Esophagus muscularis mucosa (tissue), 4 donors: ENCODE measurements at regions not wholly inside any gene's neighbourhood (a gene's known extent, or its start where the extent isn't known, plus 50 kb on each side); places are given as distances from the start of the nearest gene placed in this dataset.

Experiments used
- DNase-seq: peaks from one replicate; pipeline ENCODE4 v3.0.0-alpha.2; 2017; ENCODE audit errors: extremely low spot score
- H3K27ac ChIP-seq, 4 donors: fragments of 200-600 bp; sonication (generic); replicated peaks in 1 of 4; 1 replicate in 3 of 4; 2 replicates in 1 of 4; pipeline ENCODE4 v1.5.1; 2016 to 2019; ENCODE audit warnings: mild to moderate bottlenecking in 1 of 4
- H3K27me3 ChIP-seq, 4 donors: fragments of 200-600 bp; sonication (generic); one replicate each; pipeline versions ENCODE4 v1.5.1 to v1.6.0; 2016 to 2019
- H3K36me3 ChIP-seq, 4 donors: fragments of 200-600 bp; sonication (generic); one replicate each; pipeline ENCODE4 v1.5.1; 2016 to 2019
- H3K4me1 ChIP-seq, 4 donors: fragments of 200-600 bp; sonication (generic); one replicate each; pipeline ENCODE4 v1.5.1; 2016 to 2019
- H3K4me3 ChIP-seq, 4 donors: fragments of 200-600 bp; sonication (generic); 1 replicate in 2 of 4; 2 replicates in 2 of 4; pipeline ENCODE4 v1.5.1; 2016 to 2019; ENCODE audit warnings: mild to moderate bottlenecking in 4 of 4, moderate library complexity in 1 of 4
- H3K9me3 ChIP-seq, 4 donors: fragments of 200-600 bp; sonication (generic); 1 replicate in 3 of 4; 2 replicates in 1 of 4; pipeline ENCODE4 v1.5.1; 2016 to 2019
- CTCF ChIP-seq, 3 experiments: fragments of 200-600 bp in 2 of 3; fragments of 450-650 bp in 1 of 3; sonication (generic) in 2 of 3; IDR thresholded peaks; one replicate each; pipeline ENCODE4 v1.5.1; 2017 to 2019; ENCODE audit warnings: antibody characterized with exemption in 3 of 3, mild to moderate bottlenecking in 2 of 3, moderate library complexity in 1 of 3
- EP300 ChIP-seq: sonication (generic); formaldehyde crosslinking; IDR thresholded peaks from one replicate; pipeline ENCODE4 v1.6.1; 2017; ENCODE audit warnings: antibody characterized with exemption
- POLR2A ChIP-seq: fragments of 450-650 bp; IDR thresholded peaks from one replicate; pipeline ENCODE4 v1.6.1; 2017; ENCODE audit warnings: antibody characterized with exemption, moderate library complexity, mild to moderate bottlenecking, low read depth
- POLR2AphosphoS5 ChIP-seq, 2 donors: sonication (generic); formaldehyde crosslinking; IDR thresholded peaks; one replicate each; pipeline ENCODE4 v1.6.1; 2017; ENCODE audit warnings: antibody characterized with exemption in 2 of 2
- WGBS: methylation state at CpG from one replicate; pipeline ENCODE4 v1.1.5; 2018; 5-methylcytosine and 5-hydroxymethylcytosine counted together
- intact Hi-C: fragments of 100-400 bp; cut with DNase I; formaldehyde crosslinking; loops from one replicate; pipeline ENCODE4 v1.15.1; 2023

- Histone ChIP-seq H3K27ac (peak overlapping the region in 1 of 4 donors; percentile 26), H3K36me3 (no peaks in the 10 kb centered on the region), H3K4me1 (peaks cover 8 to 34% (median 14%) of the 10 kb centered on the region in 4 donors), H3K27me3 (no peaks in the 10 kb centered on the region), H3K9me3 (no peaks in the 10 kb centered on the region), H3K4me3 (peak overlapping the region in 1 of 4 donors; percentile 22)
- no peak for DNase-seq
- peak in 1 of 2 donors; percentile 55 for TF ChIP-seq POLR2AphosphoS5 (IDR thresholded peaks at IDR 0.05)
- TF ChIP-seq CTCF (IDR thresholded peaks at IDR 0.05) = peak; percentile 56 to 69 (median 67)
- no peak for TF ChIP-seq POLR2A
- TF ChIP-seq EP300 = no peak
- whole genome bisulfite sequencing = 23% methylated on average over 2 of the region's 2 CpGs
- intact Hi-C loops = loop anchor here (1.0 to 5.0 kb wide), 3 partner anchors 87 to 156 kb away; partner anchors contain the start of gene PDK4
Observed at GRCh38 chr7:95684037-95684436, 87.7 kb upstream of the PDK4 start.

GRCh38 chr7:95682913-95683312, 86.6 kb upstream of the PDK4 start:
- Histone ChIP-seq H3K27ac (no peak overlapping the region), H3K4me1 (peaks cover 8 to 34% (median 14%) of the 10 kb centered on the region in 4 donors), H3K9me3 (no peaks in the 10 kb centered on the region), H3K4me3 (no peak overlapping the region), H3K36me3 (no peaks in the 10 kb centered on the region), H3K27me3 (no peaks in the 10 kb centered on the region)
- intact Hi-C loops = loop anchor here (5.0 kb wide), 1 partner anchor 86 kb away; the partner anchor contains the start of gene PDK4
- no peak for DNase-seq
- 58% methylated on average over 3 of the region's 3 CpGs for WGBS
- TF ChIP-seq POLR2A = no peak
- TF ChIP-seq CTCF (IDR thresholded peaks at IDR 0.05) = no peak
- no peak for TF ChIP-seq EP300
- TF ChIP-seq POLR2AphosphoS5 (IDR thresholded peaks at IDR 0.05) = no peak

GRCh38 chr7:95676691-95677090, 80.4 kb upstream of the PDK4 start:
- 67% methylated on average over 3 of the region's 3 CpGs for WGBS
- H3K36me3 ChIP-seq = no peaks in the 10 kb centered on the region
- TF ChIP-seq POLR2AphosphoS5 (IDR thresholded peaks at IDR 0.05) = no peak
- no peak for TF ChIP-seq CTCF (IDR thresholded peaks at IDR 0.05)
- no peak for TF ChIP-seq POLR2A
- TF ChIP-seq EP300 = no peak
- intact Hi-C loops = no loop called here
- H3K4me1 ChIP-seq = no peaks in the 10 kb centered on the region
- DNase-seq = no peak
- no peaks in the 10 kb centered on the region for H3K9me3 ChIP-seq
- no peaks in the 10 kb centered on the region for H3K27me3 ChIP-seq
- H3K27ac ChIP-seq = no peak overlapping the region
- no peak overlapping the region for H3K4me3 ChIP-seq

- H3K27me3 ChIP-seq = no peaks in the 10 kb centered on the region
- intact Hi-C loops = no loop called here
- no peaks in the 10 kb centered on the region for H3K9me3 ChIP-seq
Observed at GRCh38 chr7:95675632-95676031, 79.3 kb upstream of the PDK4 start.

More at GRCh38 chr7:95675632-95676031, 79.3 kb upstream of the PDK4 start:
- Histone ChIP-seq H3K27ac (no peak overlapping the region), H3K4me1 (no peaks in the 10 kb centered on the region), H3K4me3 (no peak overlapping the region), H3K36me3 (no peaks in the 10 kb centered on the region)
- no peak for TF ChIP-seq EP300
- TF ChIP-seq POLR2A = no peak
- no peak for TF ChIP-seq POLR2AphosphoS5 (IDR thresholded peaks at IDR 0.05)
- TF ChIP-seq CTCF (IDR thresholded peaks at IDR 0.05) = no peak
- no peak for DNase-seq
- WGBS = 80% methylated on average over 3 of the region's 3 CpGs
